ENCODE measurements at regions not wholly inside any gene's neighbourhood (a gene's known extent, or its start where the extent isn't known, plus 50 kb on each side); places are given as distances from the start of the nearest gene placed in this dataset.

DNA sequence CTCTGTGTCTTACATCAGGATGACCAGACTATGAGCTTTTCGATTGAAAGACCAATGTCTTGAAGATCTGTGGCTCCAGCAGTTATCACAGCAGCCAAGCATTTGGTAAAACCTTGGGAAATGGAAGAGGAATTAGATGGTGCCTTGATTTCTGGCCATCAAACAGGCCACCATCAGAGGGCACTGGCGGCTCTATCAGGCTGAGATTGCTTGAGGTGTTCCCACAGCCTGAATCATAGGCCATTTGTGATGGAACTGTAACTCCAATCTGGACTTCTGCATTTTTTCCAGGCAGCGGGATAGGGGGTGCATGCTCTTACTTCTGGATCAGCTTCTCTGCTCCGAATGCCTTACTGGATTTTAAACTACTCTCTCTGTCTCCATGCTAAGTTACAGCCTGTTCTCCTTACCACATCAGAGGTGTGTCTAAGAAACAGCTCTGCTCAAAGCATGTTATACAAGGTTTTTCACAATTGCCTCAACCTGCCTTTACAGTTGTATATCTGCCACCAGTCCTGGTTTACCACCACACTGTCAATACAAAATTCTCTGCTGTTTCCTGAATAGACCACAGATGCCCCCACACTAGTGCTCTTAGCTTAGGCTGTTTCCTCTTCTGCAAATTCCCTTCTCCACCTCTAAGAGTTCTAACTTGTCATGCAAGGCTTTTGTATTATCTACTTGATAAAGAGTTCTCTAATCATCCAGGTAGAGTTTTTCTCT, 180.9 kb downstream of the PTGER3 start:
- no peak overlapping the region for H4K91ac ChIP-seq (replicated peaks; ENCODE audit: insufficient read length, low read length)
- no peak overlapping the region for H2BK12ac ChIP-seq (ENCODE audit: low read depth, low read length)
- no peak overlapping the region for H2BK15ac ChIP-seq (ENCODE audit: low read length)
- no peaks in the 10 kb centered on the region for H3K36me3 ChIP-seq (ENCODE audit: control insufficient read depth in 2 of 4, insufficient read depth in 4 of 4, low read length in 3 of 4)
- no peak overlapping the region for H3K4me3 ChIP-seq (ENCODE audit: extremely low read depth in 1 of 4, insufficient read depth in 2 of 4, low read depth in 3 of 4, low read length in 4 of 4)
- no peak overlapping the region for H3K14ac ChIP-seq (ENCODE audit: insufficient read length)
- H4K5ac ChIP-seq (ENCODE audit: insufficient read length, low read depth, low read length), result no peak overlapping the region
- WGBS, 2 experiments (ENCODE audit: extremely low coverage in 1 of 2, insufficient coverage in 1 of 2, insufficient read length in 1 of 2, insufficient replicate concordance in 2 of 2, low coverage in 1 of 2, low lambda C conversion rate in 2 of 2, missing lambda C conversion rate in 1 of 2), result 83% methylated on average over 4 of the region's 4 CpGs; no CpG with 5 or more reads in 1 of the 2 experiments
- no peak overlapping the region for H2AFZ ChIP-seq (ENCODE audit: low read length)
- H2BK120ac ChIP-seq (replicated peaks; ENCODE audit: low read depth, low read length), result no peak overlapping the region
- H3K9ac ChIP-seq (replicated peaks in 1 of 4; ENCODE audit: extremely low read depth in 1 of 4, low read depth in 3 of 4, low read length in 3 of 4), result no peak overlapping the region
- no peaks in the 10 kb centered on the region for H3K23me2 ChIP-seq (ENCODE audit: low read depth, low read length)
- no peak overlapping the region for H3K56ac ChIP-seq (replicated peaks; ENCODE audit: insufficient read length, low read depth, low read length)
- no peak overlapping the region for H3K4ac ChIP-seq (replicated peaks; ENCODE audit: insufficient read length, low read depth, low read length)
- no peaks in the 10 kb centered on the region for H3K79me2 ChIP-seq (ENCODE audit: control insufficient read depth in 1 of 2, insufficient read depth in 2 of 2, low read length in 2 of 2)
- no peak for DNase-seq (ENCODE audit: low read depth in 1 of 2, low spot score in 2 of 2)
- no peaks in the 10 kb centered on the region for H4K20me1 ChIP-seq (replicated peaks in 1 of 2; ENCODE audit: control insufficient read depth in 1 of 2, insufficient read depth in 2 of 2, low read length in 2 of 2)
- ChIA-PET CTCF (ENCODE audit: partially characterized antibody) (interaction anchor here (0.5 to 1.6 kb wide), 3 partner anchors 29 to 226 kb away, joined by 3 to 4 read pairs (median 4); no protein-coding TSS in a partner anchor), POLR2A (ENCODE audit: partially characterized antibody) (no interaction called here)
- no peak overlapping the region for H3K27ac ChIP-seq (ENCODE audit: low read depth, low read length)
- no peaks in the 10 kb centered on the region for H3K9me3 ChIP-seq (ENCODE audit: insufficient read depth in 2 of 2, low read depth in 1 of 2, low read length in 1 of 2)
- no peaks in the 10 kb centered on the region for H3K27me3 ChIP-seq (replicated peaks in 1 of 4; ENCODE audit: control insufficient read depth in 3 of 4, extremely low read depth in 1 of 4, insufficient read depth in 3 of 4, low read length in 3 of 4)
- no peak overlapping the region for H2AK5ac ChIP-seq (ENCODE audit: low read depth, low read length)
- H3K4me1 ChIP-seq (replicated peaks in 1 of 4; ENCODE audit: control insufficient read depth in 3 of 4, insufficient read depth in 4 of 4, low read length in 3 of 4), result no peaks in the 10 kb centered on the region
- H4K8ac ChIP-seq (ENCODE audit: extremely low read depth, insufficient read depth, low read length), result no peak overlapping the region
- H2BK20ac ChIP-seq (ENCODE audit: low read length), result no peak overlapping the region
- no peak for FAIRE-seq
- H3K79me1 ChIP-seq (ENCODE audit: low read depth, low read length), result no peaks in the 10 kb centered on the region
- no peak overlapping the region for H3K18ac ChIP-seq (ENCODE audit: extremely low read depth, low read length)
- no peak overlapping the region for H2BK5ac ChIP-seq (ENCODE audit: low read depth, low read length)
- H3K4me2 ChIP-seq (ENCODE audit: insufficient read depth in 1 of 2, low read depth in 2 of 2, low read length in 2 of 2), result no peak overlapping the region
- H3K23ac ChIP-seq (ENCODE audit: insufficient read length), result no peak overlapping the region
- peak; percentile 37 to 52; a peak in 3 of 4 replicates for TF ChIP-seq RAD21 (IDR thresholded peaks at IDR 0.05 in 1 of 2, conservative IDR thresholded peaks at IDR 0.05 in 1 of 2; ENCODE audit: low read depth in 2 of 2, low read length in 2 of 2)
- TF ChIP-seq SIRT6 (IDR thresholded peaks at IDR 0.05; ENCODE audit: low read length), result no peak
- TF ChIP-seq, protein P1, sequence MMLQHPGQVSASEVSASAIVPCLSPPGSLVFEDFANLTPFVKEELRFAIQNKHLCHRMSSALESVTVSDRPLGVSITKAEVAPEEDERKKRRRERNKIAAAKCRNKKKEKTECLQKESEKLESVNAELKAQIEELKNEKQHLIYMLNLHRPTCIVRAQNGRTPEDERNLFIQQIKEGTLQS (IDR thresholded peaks at IDR 0.05; ENCODE audit: insufficient read depth, low read depth, low read length), result no peak
- TF ChIP-seq CTBP2 (IDR thresholded peaks at IDR 0.05; ENCODE audit: borderline replicate concordance, insufficient read depth, insufficient read length, low read length), result no peak
- TF ChIP-seq FOSL1 (IDR thresholded peaks at IDR 0.05; ENCODE audit: insufficient read depth, low read depth, low read length), result no peak
- no peak for TF ChIP-seq ASH2L (IDR thresholded peaks at IDR 0.05; ENCODE audit: low read length)
- no peak for TF ChIP-seq TEAD4 (IDR thresholded peaks at IDR 0.05; ENCODE audit: low read depth, low read length)
- TF ChIP-seq, protein P2, sequence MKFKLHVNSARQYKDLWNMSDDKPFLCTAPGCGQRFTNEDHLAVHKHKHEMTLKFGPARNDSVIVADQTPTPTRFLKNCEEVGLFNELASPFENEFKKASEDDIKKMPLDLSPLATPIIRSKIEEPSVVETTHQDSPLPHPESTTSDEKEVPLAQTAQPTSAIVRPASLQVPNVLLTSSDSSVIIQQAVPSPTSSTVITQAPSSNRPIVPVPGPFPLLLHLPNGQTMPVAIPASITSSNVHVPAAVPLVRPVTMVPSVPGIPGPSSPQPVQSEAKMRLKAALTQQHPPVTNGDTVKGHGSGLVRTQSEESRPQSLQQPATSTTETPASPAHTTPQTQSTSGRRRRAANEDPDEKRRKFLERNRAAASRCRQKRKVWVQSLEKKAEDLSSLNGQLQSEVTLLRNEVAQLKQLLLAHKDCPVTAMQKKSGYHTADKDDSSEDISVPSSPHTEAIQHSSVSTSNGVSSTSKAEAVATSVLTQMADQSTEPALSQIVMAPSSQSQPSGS (IDR thresholded peaks at IDR 0.05; ENCODE audit: low read length), result no peak
